Activated CD8-positive, alpha-beta T cell treated with anti-CD3 and anti-CD28 coated beads for 36 hours (primary cell): ENCODE measurements at regions not wholly inside any gene's neighbourhood (a gene's known extent, or its start where the extent isn't known, plus 50 kb on each side); places are given as distances from the start of the nearest gene placed in this dataset.

Experiments used
- ATAC-seq: fragments of 200-7000 bp; cut with Tn5 transposase; one replicate; pipeline ENCODE4 v1.10.0; 2021; ENCODE audit warnings: mild to moderate bottlenecking, moderate library complexity
- CTCF ChIA-PET: fragments of 350-600 bp; sonication (Branson Sonifier 250); formaldehyde crosslinking; loops from one replicate; lab custom pipeline; 2021; ENCODE audit warnings: antibody characterized with exemption; lab: Charles Lee
- POLR2A ChIA-PET: fragments of 350-600 bp; sonication (Branson Sonifier 250); formaldehyde crosslinking; loops from one replicate; lab custom pipeline; 2021; ENCODE audit warnings: antibody characterized with exemption; lab: Charles Lee
- DNase-seq: peaks from one replicate; pipeline ENCODE4 v3.0.0-alpha.2; 2020
- H3K27ac Mint-ChIP-seq: one replicate; pipeline ENCODE4 v1.8.0; 2021; ENCODE audit warnings: mild to moderate bottlenecking, mixed read lengths
- H3K27me3 Mint-ChIP-seq: one replicate; pipeline ENCODE4 v1.8.0; 2021; ENCODE audit warnings: mixed read lengths
- H3K36me3 Mint-ChIP-seq: one replicate; pipeline ENCODE4 v1.8.0; 2021; ENCODE audit warnings: low read depth, mixed read lengths
- H3K4me1 Mint-ChIP-seq: one replicate; pipeline ENCODE4 v1.8.0; 2021; ENCODE audit warnings: low read depth, mixed read lengths
- H3K4me3 Mint-ChIP-seq: one replicate; pipeline ENCODE4 v1.8.0; 2021; ENCODE audit warnings: mild to moderate bottlenecking, moderate library complexity, mixed read lengths
- H3K9me3 Mint-ChIP-seq: one replicate; pipeline ENCODE4 v1.8.0; 2021; ENCODE audit warnings: mixed read lengths
- CTCF ChIP-seq: fragments of 200-600 bp; IDR thresholded peaks from one replicate; pipeline ENCODE4 v1.8.0; 2022; ENCODE audit warnings: antibody characterized with exemption, mild to moderate bottlenecking
- intact Hi-C: fragments of 100-400 bp; cut with micrococcal nuclease; formaldehyde crosslinking; loops from one replicate; pipeline ENCODE4 v1.10.0; 2022

DNA sequence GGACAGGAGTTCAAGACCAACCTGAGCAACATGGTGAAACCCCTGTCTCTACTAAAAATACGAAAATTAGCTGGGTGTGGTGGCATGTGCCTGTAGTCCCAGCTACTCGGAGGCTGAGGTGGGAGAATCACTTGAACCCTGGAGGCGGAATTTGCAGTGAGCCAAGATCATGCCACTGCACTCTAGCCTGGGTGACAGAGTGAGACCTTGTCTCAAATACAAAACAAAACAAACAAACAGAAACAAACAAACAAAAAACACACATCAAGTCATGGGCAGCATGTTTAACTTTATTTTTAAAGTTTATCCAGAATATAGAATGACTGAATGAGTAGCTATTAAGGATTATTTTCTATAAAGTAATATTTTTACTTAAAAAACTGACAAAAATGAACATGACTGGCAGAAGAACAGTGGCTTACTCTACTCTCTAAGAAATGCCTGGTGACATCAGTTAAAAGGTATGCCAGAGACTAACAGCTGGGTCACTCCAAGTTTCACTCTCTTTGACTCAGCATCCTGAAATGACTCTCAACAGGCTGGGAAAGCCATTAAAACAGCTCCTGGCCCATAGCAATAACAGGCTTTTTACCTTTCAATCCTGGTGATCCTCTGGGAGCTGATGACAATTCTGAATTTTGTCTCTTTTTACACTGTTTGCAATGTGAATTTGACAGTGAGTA, 66.1 kb upstream of the FOXN2 start:
- no peak overlapping the region for H3K27ac Mint-ChIP-seq
- H3K4me1 Mint-ChIP-seq = peaks cover 17% of the 10 kb centered on the region
- CTCF ChIA-PET = interaction anchor here (1.0 to 2.1 kb wide), 3 partner anchors 33 to 167 kb away, joined by 3 to 5 read pairs (median 3); no protein-coding TSS in a partner anchor
- H3K4me3 Mint-ChIP-seq = no peak overlapping the region
- no peaks in the 10 kb centered on the region for H3K27me3 Mint-ChIP-seq
- intact Hi-C loops = no loop called here
- DNase-seq (peak; percentile 24), ATAC-seq (peak; percentile 74)
- no peak for TF ChIP-seq CTCF
- H3K9me3 Mint-ChIP-seq = no peaks in the 10 kb centered on the region
- POLR2A ChIA-PET = interaction anchor here (1.0 kb wide), 1 partner anchor 154 kb away, joined by 3 read pairs; no protein-coding TSS in a partner anchor
- H3K36me3 Mint-ChIP-seq = no peaks in the 10 kb centered on the region

DNA sequence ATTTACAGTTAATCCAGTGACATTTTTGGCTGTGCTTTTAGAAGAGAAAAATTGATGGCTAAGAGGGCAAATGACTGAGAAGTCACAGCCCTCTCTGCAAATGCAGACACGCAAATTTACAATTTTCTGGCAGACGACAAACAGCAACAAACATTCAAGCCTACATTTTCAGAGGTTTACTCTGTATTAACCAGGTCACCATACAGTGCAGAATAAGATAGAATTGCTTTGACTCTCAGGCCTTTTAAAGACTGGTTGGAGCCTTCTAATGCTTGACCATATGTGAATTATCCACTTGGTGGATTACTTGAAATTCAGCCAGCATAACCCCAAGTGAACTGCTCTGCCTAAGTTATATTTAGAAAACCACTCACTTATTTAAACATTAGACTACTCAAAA, 65.5 kb upstream of the FOXN2 start:
- no peak overlapping the region for H3K27ac Mint-ChIP-seq
- TF ChIP-seq CTCF = no peak
- no peak overlapping the region for H3K4me3 Mint-ChIP-seq
- no peaks in the 10 kb centered on the region for H3K9me3 Mint-ChIP-seq
- peaks cover 17% of the 10 kb centered on the region for H3K4me1 Mint-ChIP-seq
- ChIA-PET POLR2A (interaction anchor here (1.0 kb wide), 1 partner anchor 155 kb away, joined by 3 read pairs; no protein-coding TSS in a partner anchor), CTCF (interaction anchor here (1.0 to 2.1 kb wide), 3 partner anchors 32 to 167 kb away, joined by 3 to 5 read pairs (median 3); no protein-coding TSS in a partner anchor)
- no peaks in the 10 kb centered on the region for H3K27me3 Mint-ChIP-seq
- intact Hi-C loops = no loop called here
- no peaks in the 10 kb centered on the region for H3K36me3 Mint-ChIP-seq
- DNase-seq (no peak), ATAC-seq (no peak)

DNA sequence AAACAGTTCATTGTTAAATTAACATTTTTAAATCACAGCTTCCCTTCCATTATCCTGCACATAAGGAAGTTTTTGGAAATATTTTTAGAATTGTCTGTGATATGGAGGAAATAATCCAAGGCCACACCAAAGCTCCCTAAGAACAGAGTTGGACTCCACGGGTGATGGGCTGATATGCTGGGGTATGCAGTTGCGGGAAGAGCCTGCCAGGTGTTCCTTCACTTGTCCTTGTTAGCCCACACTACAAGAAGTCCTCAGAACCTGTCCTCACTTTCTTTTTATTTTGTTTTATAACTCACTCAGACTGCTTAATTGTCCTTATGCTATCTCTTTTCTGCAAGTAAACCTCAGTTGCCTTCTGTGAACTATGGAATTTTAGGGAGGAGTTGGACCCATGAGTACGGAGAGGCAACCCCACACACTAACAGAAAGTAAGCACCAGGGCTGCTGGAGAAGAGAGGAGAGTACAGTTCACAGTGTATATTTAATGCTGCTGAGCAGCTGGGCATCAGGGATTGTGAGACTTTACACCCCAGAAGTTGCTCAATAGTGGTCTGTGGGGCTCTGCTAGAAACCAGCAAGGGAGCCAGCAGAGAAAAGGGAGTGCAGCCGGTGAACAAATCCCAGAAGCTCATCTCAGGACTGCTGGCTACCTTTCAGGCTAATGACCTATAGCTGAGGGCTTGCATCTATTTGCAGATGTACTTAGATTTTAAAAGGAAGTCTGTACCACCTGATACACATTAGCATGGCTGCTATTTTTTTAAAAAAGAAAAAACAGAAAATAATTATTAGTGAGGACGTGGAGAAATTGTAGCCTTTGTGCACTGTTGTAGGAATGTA, 64.6 kb upstream of the FOXN2 start:
- no peak overlapping the region for H3K4me3 Mint-ChIP-seq
- H3K9me3 Mint-ChIP-seq = no peaks in the 10 kb centered on the region
- TF ChIP-seq CTCF = no peak
- no peak overlapping the region for H3K27ac Mint-ChIP-seq
- H3K36me3 Mint-ChIP-seq = no peaks in the 10 kb centered on the region
- ChIA-PET CTCF (interaction anchor here (1.3 to 2.1 kb wide), 2 partner anchors 32 to 166 kb away, joined by 3 to 5 read pairs; no protein-coding TSS in a partner anchor), POLR2A (interaction anchor here (0.6 to 1.0 kb wide), 2 partner anchors 9 to 69 kb away, joined by 3 to 4 read pairs; no protein-coding TSS in a partner anchor)
- intact Hi-C loops = no loop called here
- H3K4me1 Mint-ChIP-seq = peaks cover 17% of the 10 kb centered on the region
- H3K27me3 Mint-ChIP-seq = no peaks in the 10 kb centered on the region
- ATAC-seq = no peak
- DNase-seq = no peak

GRCh38 chr2:48250474-48250844, 64.0 kb upstream of the FOXN2 start:
- ATAC-seq (no peak), DNase-seq (no peak)
- Mint-ChIP-seq H3K36me3 (no peaks in the 10 kb centered on the region), H3K9me3 (no peaks in the 10 kb centered on the region), H3K27me3 (no peaks in the 10 kb centered on the region), H3K4me1 (peaks cover 17% of the 10 kb centered on the region), H3K4me3 (no peak overlapping the region), H3K27ac (no peak overlapping the region)
- no peak for TF ChIP-seq CTCF
- POLR2A ChIA-PET = interaction anchor here (1.0 kb wide), 1 partner anchor 8 kb away, joined by 4 read pairs; no protein-coding TSS in a partner anchor
- intact Hi-C loops = no loop called here
- CTCF ChIA-PET = interaction anchor here (1.0 kb wide), 1 partner anchor 10 kb away, joined by 3 read pairs; no protein-coding TSS in a partner anchor
